ENCODE measurements at regions not wholly inside any gene's neighbourhood (a gene's known extent, or its start where the extent isn't known, plus 50 kb on each side); places are given as distances from the start of the nearest gene placed in this dataset.

GRCh38 chr1:58072450-58072849 lies 474.1 kb downstream of the OMA1 start:
- TF ChIP-seq MAX (IDR thresholded peaks at IDR 0.05) (no peak), RAD21 (IDR thresholded peaks at IDR 0.05; ENCODE audit: low read depth) (no peak), CREB1 (IDR thresholded peaks at IDR 0.05; ENCODE audit: low read depth) (no peak), CEBPB (IDR thresholded peaks at IDR 0.05) (no peak), REST (IDR thresholded peaks at IDR 0.05; ENCODE audit: low read depth) (no peak), EGR1 (IDR thresholded peaks at IDR 0.05) (no peak), TCF12 (IDR thresholded peaks at IDR 0.05; ENCODE audit: low read depth) (no peak), YY1 (IDR thresholded peaks at IDR 0.05; ENCODE audit: low read depth) (no peak), TAF1 (IDR thresholded peaks at IDR 0.05; ENCODE audit: low read depth) (no peak), EP300 (IDR thresholded peaks at IDR 0.05; ENCODE audit: borderline replicate concordance) (no peak), NFIC (IDR thresholded peaks at IDR 0.05) (no peak), ZBTB7A (IDR thresholded peaks at IDR 0.05; ENCODE audit: low read depth) (no peak), TEAD4 (IDR thresholded peaks at IDR 0.05) (no peak)

Measured in Ishikawa (cell line).